ENCODE measurements at regions not wholly inside any gene's neighbourhood (a gene's known extent, or its start where the extent isn't known, plus 50 kb on each side); places are given as distances from the start of the nearest gene placed in this dataset.

DNA sequence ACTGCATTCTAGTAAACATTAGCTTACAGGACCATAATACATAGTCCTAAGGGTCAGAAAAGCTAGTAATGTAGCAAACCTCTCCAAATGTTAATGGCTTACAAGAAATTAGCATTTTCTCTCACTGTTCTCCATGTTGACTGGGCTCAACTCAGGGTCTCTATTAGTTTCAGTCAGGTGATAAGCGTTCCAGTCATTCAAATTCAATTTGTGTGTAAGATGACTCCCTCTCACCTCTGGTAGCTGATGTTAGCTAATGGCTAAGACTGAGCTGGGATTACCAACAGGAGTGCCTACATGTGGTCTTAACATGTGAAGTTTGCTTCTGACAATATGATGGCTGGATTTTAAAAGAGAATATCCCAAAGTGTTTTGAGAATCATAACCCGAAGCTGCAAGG is 630.5 kb upstream of the USP15 start:
- Histone ChIP-seq H3K9ac (ENCODE audit: low read depth in 1 of 2, low read length in 2 of 2) (no peak overlapping the region), H3K36me3 (ENCODE audit: control insufficient read depth in 4 of 4, insufficient read depth in 3 of 4, low read depth in 1 of 4, low read length in 3 of 4) (no peaks in the 10 kb centered on the region), H3K4me1 (ENCODE audit: control insufficient read depth in 4 of 4, insufficient read depth in 4 of 4, low read length in 3 of 4) (no peaks in the 10 kb centered on the region), H3K9me3 (ENCODE audit: control insufficient read depth in 4 of 4, low read length in 3 of 4) (peaks cover 0 to 5% (median 0%) of the 10 kb centered on the region in 4 donors), H3K27me3 (ENCODE audit: control insufficient read depth in 4 of 4, insufficient read depth in 4 of 4, low read length in 3 of 4) (no peaks in the 10 kb centered on the region), H3K27ac (ENCODE audit: low read depth in 1 of 2, low read length in 2 of 2) (no peak overlapping the region), H3K4me3 (ENCODE audit: low read depth in 1 of 3, low read length in 3 of 3) (no peak overlapping the region)
- DNase-seq (ENCODE audit: low spot score), result no peak
- TF ChIP-seq FOXA2 (IDR thresholded peaks at IDR 0.05) (no peak), NR2F2 (IDR thresholded peaks at IDR 0.05) (no peak), YY1 (IDR thresholded peaks at IDR 0.05) (no peak), RXRA (IDR thresholded peaks at IDR 0.05) (no peak), HNF4A (conservative IDR thresholded peaks at IDR 0.05) (no peak), TAF1 (conservative IDR thresholded peaks at IDR 0.05) (no peak), JUND (IDR thresholded peaks at IDR 0.05) (no peak), SP1 (IDR thresholded peaks at IDR 0.05) (no peak), GABPA (IDR thresholded peaks at IDR 0.05 in 1 of 2, conservative IDR thresholded peaks at IDR 0.05 in 1 of 2) (no peak)
- TF ChIP-seq, protein P1, sequence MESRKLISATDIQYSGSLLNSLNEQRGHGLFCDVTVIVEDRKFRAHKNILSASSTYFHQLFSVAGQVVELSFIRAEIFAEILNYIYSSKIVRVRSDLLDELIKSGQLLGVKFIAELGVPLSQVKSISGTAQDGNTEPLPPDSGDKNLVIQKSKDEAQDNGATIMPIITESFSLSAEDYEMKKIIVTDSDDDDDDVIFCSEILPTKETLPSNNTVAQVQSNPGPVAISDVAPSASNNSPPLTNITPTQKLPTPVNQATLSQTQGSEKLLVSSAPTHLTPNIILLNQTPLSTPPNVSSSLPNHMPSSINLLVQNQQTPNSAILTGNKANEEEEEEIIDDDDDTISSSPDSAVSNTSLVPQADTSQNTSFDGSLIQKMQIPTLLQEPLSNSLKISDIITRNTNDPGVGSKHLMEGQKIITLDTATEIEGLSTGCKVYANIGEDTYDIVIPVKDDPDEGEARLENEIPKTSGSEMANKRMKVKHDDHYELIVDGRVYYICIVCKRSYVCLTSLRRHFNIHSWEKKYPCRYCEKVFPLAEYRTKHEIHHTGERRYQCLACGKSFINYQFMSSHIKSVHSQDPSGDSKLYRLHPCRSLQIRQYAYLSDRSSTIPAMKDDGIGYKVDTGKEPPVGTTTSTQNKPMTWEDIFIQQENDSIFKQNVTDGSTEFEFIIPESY (IDR thresholded peaks at IDR 0.05), result no peak
- WGBS, result 73% methylated on average over 2 of the region's 2 CpGs

DNA sequence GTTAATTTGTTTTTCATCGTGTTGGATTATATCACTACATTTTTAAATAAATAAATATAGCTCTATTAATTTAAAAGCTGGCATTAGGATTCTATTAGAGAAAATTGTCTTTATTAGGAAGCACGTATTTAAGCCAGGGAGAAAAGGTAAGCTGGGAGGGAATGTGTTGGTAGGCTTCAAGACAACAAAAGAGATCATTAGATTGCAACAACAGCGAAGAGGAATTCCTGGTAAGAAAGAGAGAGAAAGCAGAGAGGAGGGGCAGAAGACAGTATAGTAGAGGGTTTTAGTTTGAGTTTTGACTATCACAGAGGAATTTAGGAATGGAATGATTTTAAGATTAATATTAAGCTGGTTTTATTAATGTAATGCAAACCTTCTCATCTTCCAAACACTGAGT is 613.6 kb upstream of the USP15 start:
- Histone ChIP-seq H3K27ac (ENCODE audit: low read depth in 1 of 2, low read length in 2 of 2) (no peak overlapping the region), H3K27me3 (ENCODE audit: control insufficient read depth in 4 of 4, insufficient read depth in 4 of 4, low read length in 3 of 4) (peaks cover 0 to 4% (median 0%) of the 10 kb centered on the region in 4 donors), H3K4me1 (ENCODE audit: control insufficient read depth in 4 of 4, insufficient read depth in 4 of 4, low read length in 3 of 4) (no peaks in the 10 kb centered on the region), H3K36me3 (ENCODE audit: control insufficient read depth in 4 of 4, insufficient read depth in 3 of 4, low read depth in 1 of 4, low read length in 3 of 4) (no peaks in the 10 kb centered on the region), H3K9ac (ENCODE audit: low read depth in 1 of 2, low read length in 2 of 2) (no peak overlapping the region), H3K9me3 (ENCODE audit: control insufficient read depth in 4 of 4, low read length in 3 of 4) (no peaks in the 10 kb centered on the region), H3K4me3 (ENCODE audit: low read depth in 1 of 3, low read length in 3 of 3) (no peak overlapping the region)
- TF ChIP-seq, protein P2, sequence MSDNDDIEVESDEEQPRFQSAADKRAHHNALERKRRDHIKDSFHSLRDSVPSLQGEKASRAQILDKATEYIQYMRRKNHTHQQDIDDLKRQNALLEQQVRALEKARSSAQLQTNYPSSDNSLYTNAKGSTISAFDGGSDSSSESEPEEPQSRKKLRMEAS (IDR thresholded peaks at IDR 0.05), result no peak
- TF ChIP-seq, protein P3, sequence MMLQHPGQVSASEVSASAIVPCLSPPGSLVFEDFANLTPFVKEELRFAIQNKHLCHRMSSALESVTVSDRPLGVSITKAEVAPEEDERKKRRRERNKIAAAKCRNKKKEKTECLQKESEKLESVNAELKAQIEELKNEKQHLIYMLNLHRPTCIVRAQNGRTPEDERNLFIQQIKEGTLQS (IDR thresholded peaks at IDR 0.05), result no peak
- no peak for TF ChIP-seq YY1 (IDR thresholded peaks at IDR 0.05)
- no peak for TF ChIP-seq FOXA2 (IDR thresholded peaks at IDR 0.05)
- TF ChIP-seq, protein P4, sequence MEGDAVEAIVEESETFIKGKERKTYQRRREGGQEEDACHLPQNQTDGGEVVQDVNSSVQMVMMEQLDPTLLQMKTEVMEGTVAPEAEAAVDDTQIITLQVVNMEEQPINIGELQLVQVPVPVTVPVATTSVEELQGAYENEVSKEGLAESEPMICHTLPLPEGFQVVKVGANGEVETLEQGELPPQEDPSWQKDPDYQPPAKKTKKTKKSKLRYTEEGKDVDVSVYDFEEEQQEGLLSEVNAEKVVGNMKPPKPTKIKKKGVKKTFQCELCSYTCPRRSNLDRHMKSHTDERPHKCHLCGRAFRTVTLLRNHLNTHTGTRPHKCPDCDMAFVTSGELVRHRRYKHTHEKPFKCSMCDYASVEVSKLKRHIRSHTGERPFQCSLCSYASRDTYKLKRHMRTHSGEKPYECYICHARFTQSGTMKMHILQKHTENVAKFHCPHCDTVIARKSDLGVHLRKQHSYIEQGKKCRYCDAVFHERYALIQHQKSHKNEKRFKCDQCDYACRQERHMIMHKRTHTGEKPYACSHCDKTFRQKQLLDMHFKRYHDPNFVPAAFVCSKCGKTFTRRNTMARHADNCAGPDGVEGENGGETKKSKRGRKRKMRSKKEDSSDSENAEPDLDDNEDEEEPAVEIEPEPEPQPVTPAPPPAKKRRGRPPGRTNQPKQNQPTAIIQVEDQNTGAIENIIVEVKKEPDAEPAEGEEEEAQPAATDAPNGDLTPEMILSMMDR (IDR thresholded peaks at IDR 0.05; ENCODE audit: low read depth, low read length, missing input control), result no peak
- no peak for TF ChIP-seq NR2F2 (IDR thresholded peaks at IDR 0.05)
- no peak for TF ChIP-seq GABPA (IDR thresholded peaks at IDR 0.05 in 1 of 2, conservative IDR thresholded peaks at IDR 0.05 in 1 of 2)
- WGBS, result 76% methylated on average over 3 of the region's 3 CpGs
- DNase-seq (ENCODE audit: low spot score), result no peak

DNA sequence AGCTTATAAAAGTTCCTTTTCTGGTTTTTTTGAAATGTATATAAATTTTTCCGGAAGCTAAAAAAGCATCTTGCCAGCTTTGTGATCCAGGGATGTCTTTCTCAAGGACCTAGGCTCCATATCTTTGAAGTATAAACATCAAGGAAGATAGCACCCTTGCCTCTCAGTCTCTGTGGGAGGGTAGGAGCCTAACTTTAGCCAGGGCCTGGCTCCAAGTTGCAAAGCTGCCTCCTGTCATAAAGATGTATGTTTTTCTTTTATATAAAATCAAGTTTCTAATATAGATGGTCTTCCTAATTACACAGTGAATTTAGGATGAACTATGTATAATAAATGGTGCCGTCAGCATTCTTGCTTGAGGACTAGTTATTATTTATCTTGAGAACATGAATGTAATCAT is 612.6 kb upstream of the USP15 start:
- no peaks in the 10 kb centered on the region for H3K4me1 ChIP-seq (ENCODE audit: control insufficient read depth in 4 of 4, insufficient read depth in 4 of 4, low read length in 3 of 4)
- H3K27ac ChIP-seq (ENCODE audit: low read depth in 1 of 2, low read length in 2 of 2), result no peak overlapping the region
- 76% methylated on average over 2 of the region's 2 CpGs for WGBS
- TF ChIP-seq GABPA (IDR thresholded peaks at IDR 0.05 in 1 of 2, conservative IDR thresholded peaks at IDR 0.05 in 1 of 2) (no peak), FOXA1 (IDR thresholded peaks at IDR 0.05) (no peak), RAD21 (IDR thresholded peaks at IDR 0.05) (no peak), JUND (IDR thresholded peaks at IDR 0.05) (no peak), NR2F2 (IDR thresholded peaks at IDR 0.05) (no peak), FOXA2 (IDR thresholded peaks at IDR 0.05) (no peak), HNF4A (conservative IDR thresholded peaks at IDR 0.05) (no peak), YY1 (IDR thresholded peaks at IDR 0.05) (no peak), TAF1 (conservative IDR thresholded peaks at IDR 0.05) (no peak), HNF4G (IDR thresholded peaks at IDR 0.05) (no peak), RXRA (IDR thresholded peaks at IDR 0.05) (no peak), EGR1 (IDR thresholded peaks at IDR 0.05; ENCODE audit: low read depth in 2 of 2) (no peak), SP1 (IDR thresholded peaks at IDR 0.05) (no peak)
- TF ChIP-seq, protein P4 (IDR thresholded peaks at IDR 0.05; ENCODE audit: low read depth, low read length, missing input control), result no peak
- TF ChIP-seq, protein P1 (IDR thresholded peaks at IDR 0.05), result no peak
- TF ChIP-seq, protein P3 (IDR thresholded peaks at IDR 0.05), result no peak
- no peak overlapping the region for H3K4me3 ChIP-seq (ENCODE audit: low read depth in 1 of 3, low read length in 3 of 3)
- no peaks in the 10 kb centered on the region for H3K9me3 ChIP-seq (ENCODE audit: control insufficient read depth in 4 of 4, low read length in 3 of 4)
- peaks cover 0 to 4% (median 0%) of the 10 kb centered on the region in 4 donors for H3K27me3 ChIP-seq (ENCODE audit: control insufficient read depth in 4 of 4, insufficient read depth in 4 of 4, low read length in 3 of 4)
- H3K36me3 ChIP-seq (ENCODE audit: control insufficient read depth in 4 of 4, insufficient read depth in 3 of 4, low read depth in 1 of 4, low read length in 3 of 4), result no peaks in the 10 kb centered on the region
- DNase-seq (ENCODE audit: low spot score), result no peak
- no peak overlapping the region for H3K9ac ChIP-seq (ENCODE audit: low read depth in 1 of 2, low read length in 2 of 2)
